Neuronal stem cell (in vitro differentiated cells): ENCODE measurements at regions not wholly inside any gene's neighbourhood (a gene's known extent, or its start where the extent isn't known, plus 50 kb on each side); places are given as distances from the start of the nearest gene placed in this dataset.

Source experiments
- DNase-seq: peaks from one replicate; pipeline ENCODE4 v3.0.0-alpha.2; 2013; ENCODE audit warnings: low spot score
- H2AFZ ChIP-seq: one replicate; pipeline ENCODE4 v1.6.1; 2013; ENCODE audit warnings: mild to moderate bottlenecking, low read length, inconsistent platforms
- H2AK5ac ChIP-seq: 2 replicates; pipeline ENCODE4 v1.6.1; 2013; ENCODE audit warnings: low read depth, mild to moderate bottlenecking, inconsistent platforms, low read length, moderate library complexity, mixed read lengths
- H2BK120ac ChIP-seq: 2 replicates; pipeline ENCODE4 v1.6.1; 2013; ENCODE audit warnings: low read depth, mild to moderate bottlenecking, inconsistent platforms, low read length, moderate library complexity, mixed read lengths
- H2BK12ac ChIP-seq: one replicate; pipeline ENCODE4 v1.6.1; 2013; ENCODE audit warnings: low read length, inconsistent platforms
- H2BK15ac ChIP-seq: 2 replicates; pipeline ENCODE4 v1.6.1; 2013; ENCODE audit warnings: mild to moderate bottlenecking, low read length, inconsistent platforms, mixed read lengths
- H2BK5ac ChIP-seq: one replicate; pipeline ENCODE4 v1.6.1; 2013; ENCODE audit warnings: inconsistent platforms, mild to moderate bottlenecking, low read length, moderate library complexity
- H3K14ac ChIP-seq: one replicate; pipeline ENCODE4 v1.6.1; 2013; ENCODE audit warnings: low read length, inconsistent platforms
- H3K18ac ChIP-seq: 2 replicates; pipeline ENCODE4 v1.6.1; 2013; ENCODE audit warnings: low read length, inconsistent platforms
- H3K23ac ChIP-seq: 2 replicates; pipeline ENCODE4 v1.6.1; 2013; ENCODE audit warnings: low read depth, mild to moderate bottlenecking, mixed read lengths, low read length, inconsistent platforms; ENCODE audit not compliant: poor library complexity
- H3K27ac ChIP-seq: replicated peaks from 3 replicates; pipeline ENCODE4 v1.5.1; 2013; ENCODE audit warnings: low read length, inconsistent platforms
- H3K27me3 ChIP-seq, 3 experiments: 2 replicates each; pipeline ENCODE4 v1.6.1; 2013; ENCODE audit warnings: low read length in 3 of 3, mild to moderate bottlenecking in 2 of 3, inconsistent platforms in 1 of 3, low read depth in 1 of 3, mixed read lengths in 1 of 3, moderate library complexity in 1 of 3; ENCODE audit not compliant: control insufficient read depth in 3 of 3, insufficient read depth in 3 of 3
- H3K36me3 ChIP-seq, 2 donors: replicated peaks in 1 of 2; 2 replicates each; pipeline ENCODE4 v1.6.1; 2013; ENCODE audit warnings: low read length in 2 of 2; ENCODE audit not compliant: control insufficient read depth in 2 of 2, insufficient read depth in 2 of 2
- H3K4ac ChIP-seq: 2 replicates; pipeline ENCODE4 v1.6.1; 2013; ENCODE audit warnings: inconsistent platforms, mild to moderate bottlenecking, low read length, moderate library complexity
- H3K4me1 ChIP-seq, 2 donors: 1 replicate in 1 of 2; 2 replicates in 1 of 2; pipeline ENCODE4 v1.6.1; 2013; ENCODE audit warnings: low read length in 2 of 2, low read depth in 1 of 2; ENCODE audit not compliant: control insufficient read depth in 2 of 2, insufficient read depth in 1 of 2
- H3K4me2 ChIP-seq: one replicate; pipeline ENCODE4 v1.6.1; 2013; ENCODE audit warnings: mild to moderate bottlenecking, low read length, inconsistent platforms; ENCODE audit not compliant: insufficient read depth, poor library complexity, severe bottlenecking
- H3K4me3 ChIP-seq, 2 donors: 2 replicates each; pipeline ENCODE4 v1.5.1; 2013; ENCODE audit warnings: low read length in 2 of 2, mild to moderate bottlenecking in 2 of 2, inconsistent platforms in 1 of 2, moderate library complexity in 1 of 2
- H3K79me1 ChIP-seq: one replicate; pipeline ENCODE4 v1.6.1; 2013; ENCODE audit warnings: low read depth, mild to moderate bottlenecking, inconsistent platforms, low read length, moderate library complexity
- H3K9ac ChIP-seq: one replicate; pipeline ENCODE4 v1.6.1; 2013; ENCODE audit warnings: mild to moderate bottlenecking, low read depth, low read length, inconsistent platforms; ENCODE audit not compliant: poor library complexity
- H3K9me3 ChIP-seq, 2 donors: replicated peaks in 1 of 2; 2 replicates each; pipeline versions ENCODE3 to v1.6.1; 2013; ENCODE audit warnings: low read length in 2 of 2, mild to moderate bottlenecking in 2 of 2, inconsistent platforms in 1 of 2, low read depth in 1 of 2, mixed read lengths in 1 of 2, moderate library complexity in 1 of 2; ENCODE audit not compliant: control insufficient read depth in 2 of 2, insufficient read depth in 1 of 2
- H4K8ac ChIP-seq: one replicate; pipeline ENCODE4 v1.6.1; 2013; ENCODE audit warnings: low read depth, mild to moderate bottlenecking, inconsistent platforms, low read length, moderate library complexity
- H4K91ac ChIP-seq: one replicate; pipeline ENCODE4 v1.6.1; 2013; ENCODE audit warnings: low read length, low read depth, mild to moderate bottlenecking, inconsistent platforms; ENCODE audit not compliant: poor library complexity
- WGBS, 2 donors: extraction: QIAGEN DNeasy Blood & Tissue Kit; methylation state at CpG; one replicate each; pipeline ENCODE4 v1.1.7; 2013; ENCODE audit warnings: missing lambda C conversion rate in 2 of 2, mixed read lengths in 1 of 2; ENCODE audit not compliant: insufficient read length in 2 of 2, insufficient replicate concordance in 1 of 2; ENCODE audit errors: extremely low coverage in 2 of 2; 5-methylcytosine and 5-hydroxymethylcytosine counted together

DNA sequence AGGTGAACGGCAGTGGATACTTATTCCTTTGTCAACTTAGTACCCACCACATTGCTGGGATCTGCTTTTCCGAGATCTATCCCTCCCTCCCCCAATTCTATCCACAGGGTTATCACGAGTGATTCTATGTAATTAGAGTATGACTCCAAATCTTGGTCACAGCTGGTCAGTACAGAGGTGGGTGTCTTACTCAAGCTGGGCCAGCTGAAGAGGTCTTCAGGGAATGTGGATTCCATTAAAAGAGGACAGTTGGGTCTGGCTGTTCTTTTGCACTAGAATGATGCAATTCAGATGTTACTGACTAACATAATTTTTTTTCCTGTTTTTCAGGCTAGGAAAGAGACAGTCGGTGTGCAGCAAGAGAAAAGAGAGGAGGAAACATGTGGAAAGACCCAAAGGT is 92.3 kb downstream of the HS3ST1 start:
- Histone ChIP-seq H3K9ac (no peak overlapping the region), H3K36me3 (no peaks in the 10 kb centered on the region), H2AFZ (no peak overlapping the region), H3K4me2 (no peak overlapping the region), H3K4me1 (peaks cover 2 to 4% of the 10 kb centered on the region in 2 donors), H2BK15ac (no peak overlapping the region), H4K8ac (no peak overlapping the region), H3K27ac (no peak overlapping the region), H3K23ac (no peak overlapping the region), H2BK120ac (no peak overlapping the region), H2BK12ac (no peak overlapping the region), H3K79me1 (no peaks in the 10 kb centered on the region), H3K9me3 (no peaks in the 10 kb centered on the region), H2BK5ac (no peak overlapping the region), H3K4ac (no peak overlapping the region), H3K18ac (no peak overlapping the region), H3K4me3 (no peak overlapping the region), H4K91ac (no peak overlapping the region), H3K14ac (no peak overlapping the region), H2AK5ac (no peak overlapping the region), H3K27me3 (peaks cover 0 to 7% (median 0%) of the 10 kb centered on the region in 3 experiments)
- no peak for DNase-seq
- WGBS, 2 donors = no CpG with 5 or more reads among the region's 4 CpGs

DNA sequence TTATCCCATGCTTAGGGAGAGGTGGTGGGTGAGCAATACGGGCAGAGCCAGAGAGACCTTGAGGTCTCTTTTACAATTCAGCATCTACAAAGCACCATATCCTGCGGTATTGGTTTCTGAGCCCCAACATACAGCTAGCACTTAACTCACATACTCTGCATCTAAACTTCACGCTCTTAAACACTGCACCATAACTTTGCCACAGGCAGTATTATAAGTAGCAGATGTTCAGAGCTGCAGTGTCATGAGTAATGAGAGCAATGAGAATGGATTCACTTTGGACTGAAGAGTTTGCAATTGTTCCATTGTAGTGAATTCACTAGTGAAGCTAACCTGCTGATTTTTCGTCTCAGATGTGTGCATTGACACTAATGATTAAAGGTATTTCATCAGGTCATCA is 93.8 kb downstream of the HS3ST1 start:
- WGBS, 2 donors = no CpG with 5 or more reads among the region's 4 CpGs
- no peak overlapping the region for H3K23ac ChIP-seq
- no peak overlapping the region for H3K4me3 ChIP-seq
- no peaks in the 10 kb centered on the region for H3K36me3 ChIP-seq
- H3K79me1 ChIP-seq = no peaks in the 10 kb centered on the region
- no peak overlapping the region for H3K14ac ChIP-seq
- no peaks in the 10 kb centered on the region for H3K9me3 ChIP-seq
- no peak for DNase-seq
- no peak overlapping the region for H4K8ac ChIP-seq
- no peak overlapping the region for H3K4me2 ChIP-seq
- no peak overlapping the region for H3K9ac ChIP-seq
- no peak overlapping the region for H4K91ac ChIP-seq
- H3K27ac ChIP-seq = no peak overlapping the region
- H3K18ac ChIP-seq = no peak overlapping the region
- H3K4ac ChIP-seq = no peak overlapping the region
- no peak overlapping the region for H2BK120ac ChIP-seq
- H2AK5ac ChIP-seq = no peak overlapping the region
- H2BK5ac ChIP-seq = no peak overlapping the region
- no peaks in the 10 kb centered on the region for H3K4me1 ChIP-seq
- H2BK15ac ChIP-seq = no peak overlapping the region
- H2BK12ac ChIP-seq = no peak overlapping the region
- no peak overlapping the region for H2AFZ ChIP-seq
- H3K27me3 ChIP-seq = peaks cover 0 to 7% (median 0%) of the 10 kb centered on the region in 3 experiments

GRCh38 chr4:11328401-11328800 is 100.3 kb downstream of the HS3ST1 start:
- Histone ChIP-seq H3K23ac (no peak overlapping the region), H3K4me3 (no peak overlapping the region), H3K4me1 (no peaks in the 10 kb centered on the region), H3K18ac (no peak overlapping the region), H3K36me3 (no peaks in the 10 kb centered on the region), H3K79me1 (no peaks in the 10 kb centered on the region), H3K9ac (no peak overlapping the region), H3K4me2 (no peak overlapping the region), H4K91ac (no peak overlapping the region), H3K4ac (no peak overlapping the region), H3K9me3 (peaks cover 0 to 2% of the 10 kb centered on the region in 2 donors), H2AK5ac (no peak overlapping the region), H2BK120ac (no peak overlapping the region), H4K8ac (no peak overlapping the region), H2BK15ac (no peak overlapping the region), H3K27ac (no peak overlapping the region), H2AFZ (no peak overlapping the region), H2BK5ac (no peak overlapping the region), H3K14ac (no peak overlapping the region), H3K27me3 (no peaks in the 10 kb centered on the region), H2BK12ac (no peak overlapping the region)
- no CpG with 5 or more reads among the region's 2 CpGs for WGBS, 2 donors
- no peak for DNase-seq

DNA sequence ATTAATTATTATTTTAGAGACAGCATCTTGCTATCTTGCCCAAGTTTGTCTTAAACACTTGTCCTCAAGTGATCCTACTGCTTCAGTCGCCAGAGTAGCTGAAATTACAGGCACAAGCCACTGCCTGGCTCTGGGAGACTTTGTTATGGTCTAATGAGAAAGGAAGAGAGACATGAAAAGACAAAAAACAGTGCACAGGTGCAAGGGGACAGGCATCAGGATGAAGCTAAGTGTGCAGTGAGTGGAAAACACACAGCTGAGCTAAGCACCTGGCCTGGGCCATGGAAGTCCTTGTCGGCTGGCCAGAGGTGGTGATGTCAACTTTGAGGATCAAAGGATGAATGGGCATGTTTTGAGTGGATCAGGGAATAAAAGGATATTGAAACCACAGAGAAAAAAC is 102.7 kb downstream of the HS3ST1 start:
- H3K18ac ChIP-seq = no peak overlapping the region
- no peak overlapping the region for H2BK120ac ChIP-seq
- H3K4me1 ChIP-seq = no peaks in the 10 kb centered on the region
- H3K79me1 ChIP-seq = no peaks in the 10 kb centered on the region
- WGBS, 2 donors = no CpG with 5 or more reads among the region's 2 CpGs
- no peak overlapping the region for H2AFZ ChIP-seq
- H4K91ac ChIP-seq = no peak overlapping the region
- H3K14ac ChIP-seq = no peak overlapping the region
- no peak overlapping the region for H2BK5ac ChIP-seq
- no peak overlapping the region for H2BK15ac ChIP-seq
- H2AK5ac ChIP-seq = no peak overlapping the region
- no peak overlapping the region for H2BK12ac ChIP-seq
- H3K9ac ChIP-seq = no peak overlapping the region
- H3K9me3 ChIP-seq = peaks cover 0 to 2% of the 10 kb centered on the region in 2 donors
- H3K27ac ChIP-seq = no peak overlapping the region
- DNase-seq = no peak
- H3K4ac ChIP-seq = no peak overlapping the region
- no peak overlapping the region for H3K4me3 ChIP-seq
- no peak overlapping the region for H4K8ac ChIP-seq
- no peak overlapping the region for H3K4me2 ChIP-seq
- no peaks in the 10 kb centered on the region for H3K27me3 ChIP-seq
- H3K23ac ChIP-seq = no peak overlapping the region
- H3K36me3 ChIP-seq = no peaks in the 10 kb centered on the region
